DOHH2 (cell line): ENCODE measurements at regions not wholly inside any gene's neighbourhood (a gene's known extent, or its start where the extent isn't known, plus 50 kb on each side); places are given as distances from the start of the nearest gene placed in this dataset.

Experiments used
- H3F3A ChIP-seq: fragments of 200-600 bp; sonication (generic), shearing (Covaris generic); 2 replicates; pipeline ENCODE4 v1.6.0; 2016; ENCODE audit warnings: antibody characterized with exemption, mild to moderate bottlenecking; ENCODE audit not compliant: control insufficient read depth, insufficient read depth
- H3K27ac ChIP-seq: fragments of 200-600 bp; sonication (generic); 2 replicates; pipeline ENCODE4 v1.5.1; 2014; ENCODE audit warnings: low read depth, mild to moderate bottlenecking, low read length, moderate library complexity
- H3K27me3 ChIP-seq: fragments of 200-600 bp; sonication (generic); 2 replicates; pipeline ENCODE4 v1.6.1; 2014; ENCODE audit warnings: mild to moderate bottlenecking, low read length, mixed read lengths; ENCODE audit not compliant: control insufficient read depth
- H3K36me3 ChIP-seq: fragments of 200-600 bp; sonication (generic); 2 replicates; pipeline ENCODE4 v1.6.1; 2014; ENCODE audit warnings: mild to moderate bottlenecking, low read length, moderate library complexity, mixed read lengths; ENCODE audit not compliant: control insufficient read depth
- H3K4me1 ChIP-seq: fragments of 200-600 bp; sonication (generic); 2 replicates; pipeline ENCODE4 v1.6.1; 2014; ENCODE audit warnings: mild to moderate bottlenecking, low read length, mixed read lengths; ENCODE audit not compliant: control insufficient read depth
- H3K4me2 ChIP-seq: fragments of 200-600 bp; sonication (generic); 2 replicates; pipeline ENCODE4 v1.6.0; 2014; ENCODE audit warnings: mild to moderate bottlenecking, low read length, moderate library complexity
- H3K4me3 ChIP-seq: fragments of 200-600 bp; sonication (generic); 2 replicates; pipeline ENCODE4 v1.5.1; 2014; ENCODE audit warnings: mild to moderate bottlenecking, low read length, mixed read lengths
- H3K79me2 ChIP-seq: fragments of 200-600 bp; sonication (generic); 2 replicates; pipeline ENCODE4 v1.6.1; 2014; ENCODE audit warnings: mild to moderate bottlenecking, low read length, mixed read lengths; ENCODE audit not compliant: control insufficient read depth
- H3K9me2 ChIP-seq: fragments of 200-600 bp; sonication (generic); replicated peaks from 2 replicates; pipeline ENCODE4 v1.6.1; 2014; ENCODE audit warnings: mild to moderate bottlenecking, low read length, mixed read lengths; ENCODE audit not compliant: control insufficient read depth
- H3K9me3 ChIP-seq: fragments of 200-600 bp; sonication (generic); 2 replicates; pipeline ENCODE4 v1.6.1; 2014; ENCODE audit warnings: antibody characterized with exemption, low read length, mixed read lengths; ENCODE audit not compliant: control insufficient read depth, insufficient read depth
- H4K20me1 ChIP-seq: fragments of 200-600 bp; sonication (generic); 2 replicates; pipeline ENCODE4 v1.6.0; 2014; ENCODE audit warnings: low read depth, mild to moderate bottlenecking, antibody characterized with exemption, low read length, moderate library complexity; ENCODE audit not compliant: control insufficient read depth, insufficient read depth
- CTCF ChIP-seq: fragments of 200-600 bp; sonication (generic); IDR thresholded peaks from one replicate; pipeline ENCODE4 v1.5.1; 2014; ENCODE audit warnings: antibody characterized with exemption, mild to moderate bottlenecking, low read depth, low read length; ENCODE audit not compliant: poor library complexity, severe bottlenecking
- EZH2phosphoT487 ChIP-seq: fragments of 200-600 bp; sonication (generic); IDR thresholded peaks from 2 replicates; pipeline ENCODE4 v1.6.1; 2017; ENCODE audit warnings: borderline replicate concordance, mild to moderate bottlenecking, antibody characterized with exemption, low read length, moderate library complexity, mixed read lengths

- H3K4me2 ChIP-seq: no peak overlapping the region
- TF ChIP-seq CTCF (no peak), EZH2phosphoT487 (no peak)
- H3K9me2 ChIP-seq: no peaks in the 10 kb centered on the region
- H4K20me1 ChIP-seq: no peaks in the 10 kb centered on the region
- H3K27me3 ChIP-seq: no peaks in the 10 kb centered on the region
- H3K36me3 ChIP-seq: no peaks in the 10 kb centered on the region
- no peak overlapping the region for H3K27ac ChIP-seq
- no peak overlapping the region for H3K4me3 ChIP-seq
- H3K79me2 ChIP-seq: no peaks in the 10 kb centered on the region
- no peaks in the 10 kb centered on the region for H3K9me3 ChIP-seq
- H3K4me1 ChIP-seq: no peaks in the 10 kb centered on the region
- no peaks in the 10 kb centered on the region for H3F3A ChIP-seq
These were observed 277.6 kb upstream of the TNC start for GRCh38 chr9:115395511-115396021.

DNA sequence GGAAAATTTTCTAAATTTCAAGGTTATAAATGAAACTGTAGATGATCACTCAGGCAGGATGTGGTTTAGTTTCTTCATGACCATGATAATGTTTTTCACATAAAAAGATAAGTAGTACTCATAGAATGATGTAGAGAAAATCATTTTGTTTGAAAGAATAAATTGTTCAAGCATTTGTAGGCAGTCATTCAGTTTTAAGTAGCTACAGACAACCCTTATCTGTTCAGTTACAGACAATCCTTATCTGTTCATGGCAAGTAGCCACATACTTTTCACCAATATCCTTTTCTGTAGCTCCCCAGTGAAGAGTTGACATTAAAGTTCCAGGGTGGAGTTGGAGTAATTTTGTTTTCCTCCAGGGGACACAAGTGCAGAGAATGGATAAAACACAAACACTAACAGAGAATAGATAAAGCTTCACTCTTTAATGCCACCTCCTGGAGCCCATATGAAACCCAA is 278.1 kb upstream of the TNC start:
- TF ChIP-seq EZH2phosphoT487 (no peak), CTCF (no peak)
- no peaks in the 10 kb centered on the region for H3K27me3 ChIP-seq
- H3K9me2 ChIP-seq: no peaks in the 10 kb centered on the region
- no peaks in the 10 kb centered on the region for H3K36me3 ChIP-seq
- H3K4me3 ChIP-seq: no peak overlapping the region
- H3K4me1 ChIP-seq: no peaks in the 10 kb centered on the region
- no peaks in the 10 kb centered on the region for H4K20me1 ChIP-seq
- no peak overlapping the region for H3K27ac ChIP-seq
- H3K4me2 ChIP-seq: no peak overlapping the region
- H3K9me3 ChIP-seq: no peaks in the 10 kb centered on the region
- H3F3A ChIP-seq: no peaks in the 10 kb centered on the region
- no peaks in the 10 kb centered on the region for H3K79me2 ChIP-seq

GRCh38 chr9:115397591-115398312 is 279.8 kb upstream of the TNC start:
- no peaks in the 10 kb centered on the region for H3K27me3 ChIP-seq
- no peak overlapping the region for H3K27ac ChIP-seq
- H3K4me1 ChIP-seq: no peaks in the 10 kb centered on the region
- TF ChIP-seq CTCF (no peak), EZH2phosphoT487 (no peak)
- no peaks in the 10 kb centered on the region for H3K9me2 ChIP-seq
- no peaks in the 10 kb centered on the region for H3F3A ChIP-seq
- H3K4me2 ChIP-seq: no peak overlapping the region
- no peaks in the 10 kb centered on the region for H3K9me3 ChIP-seq
- H3K4me3 ChIP-seq: no peak overlapping the region
- no peaks in the 10 kb centered on the region for H3K79me2 ChIP-seq
- H3K36me3 ChIP-seq: no peaks in the 10 kb centered on the region
- no peaks in the 10 kb centered on the region for H4K20me1 ChIP-seq
